Hepatocyte (in vitro differentiated cells): ENCODE measurements at regions not wholly inside any gene's neighbourhood (a gene's known extent, or its start where the extent isn't known, plus 50 kb on each side); places are given as distances from the start of the nearest gene placed in this dataset.

Experiments
- CTCF ChIP-seq: fragments of 200-600 bp; sonication (generic); IDR thresholded peaks from 2 replicates; pipeline ENCODE4 v1.5.1; 2016; ENCODE audit warnings: antibody characterized with exemption, mild to moderate bottlenecking; ENCODE audit not compliant: poor library complexity
- EZH2 ChIP-seq: fragments of 200-600 bp; sonication (generic); IDR thresholded peaks from 2 replicates; pipeline ENCODE4 v1.6.1; 2016; ENCODE audit warnings: antibody characterized with exemption, mild to moderate bottlenecking, borderline replicate concordance
- EZH2phosphoT487 ChIP-seq: fragments of 200-600 bp; sonication (generic); IDR thresholded peaks from one replicate; pipeline ENCODE4 v1.6.1; 2018; ENCODE audit warnings: antibody characterized with exemption, mild to moderate bottlenecking, low read depth, moderate library complexity; ENCODE audit not compliant: unreplicated experiment, severe bottlenecking

- TF ChIP-seq EZH2phosphoT487 (no peak), CTCF (no peak), EZH2 (no peak)
Observed at GRCh38 chr4:57488366-57489162, 378.4 kb upstream of the IGFBP7 start.
